ENCODE measurements at regions not wholly inside any gene's neighbourhood (a gene's known extent, or its start where the extent isn't known, plus 50 kb on each side); places are given as distances from the start of the nearest gene placed in this dataset.
"Not testable (repeated sequence)": the region's sequence is repeated elsewhere in the genome, so short reads cannot be mapped to it uniquely, and the experiment has no call there.

- Histone ChIP-seq H3K36me3 (ENCODE audit: insufficient read depth, low read length) (no peaks in the 10 kb centered on the region), H3K9ac (ENCODE audit: low read depth, low read length) (no peak overlapping the region)
These were observed 118.7 kb downstream of the BEND2 start for GRCh38 chrX:18102006-18102405.

GRCh38 chrX:18101087-18101486 is 119.6 kb downstream of the BEND2 start:
- Histone ChIP-seq H3K4me1 (ENCODE audit: insufficient read depth, low read length) (peaks cover 7% of the 10 kb centered on the region), H3K9me3 (ENCODE audit: control insufficient read depth, insufficient read depth, low read length) (no peaks in the 10 kb centered on the region)

More at GRCh38 chrX:18102006-18102405, 118.7 kb downstream of the BEND2 start:
- H3K4me1 ChIP-seq (ENCODE audit: insufficient read depth, low read length) = peaks cover 7% of the 10 kb centered on the region
- H3K9me3 ChIP-seq (ENCODE audit: control insufficient read depth, insufficient read depth, low read length) = no peaks in the 10 kb centered on the region

GRCh38 chrX:18099745-18100144 is 120.9 kb downstream of the BEND2 start:
- H3K9me3 ChIP-seq (ENCODE audit: control insufficient read depth, insufficient read depth, low read length) = no peaks in the 10 kb centered on the region
- no peaks in the 10 kb centered on the region for H3K36me3 ChIP-seq (ENCODE audit: insufficient read depth, low read length)
- peaks cover 7% of the 10 kb centered on the region for H3K4me1 ChIP-seq (ENCODE audit: insufficient read depth, low read length)
- H3K9ac ChIP-seq (ENCODE audit: low read depth, low read length) = no peak overlapping the region

More at GRCh38 chrX:18101087-18101486, 119.6 kb downstream of the BEND2 start:
- Histone ChIP-seq H3K9ac (ENCODE audit: low read depth, low read length) (no peak overlapping the region), H3K36me3 (ENCODE audit: insufficient read depth, low read length) (no peaks in the 10 kb centered on the region)

GRCh38 chrX:18098763-18099162 is 121.9 kb downstream of the BEND2 start:
- Histone ChIP-seq H3K9me3 (ENCODE audit: control insufficient read depth, insufficient read depth, low read length) (no peaks in the 10 kb centered on the region), H3K4me1 (ENCODE audit: insufficient read depth, low read length) (peaks cover 7% of the 10 kb centered on the region), H3K9ac (ENCODE audit: low read depth, low read length) (peak overlapping the region; percentile 40; the same call in 1 of the 2 replicates), H3K36me3 (ENCODE audit: insufficient read depth, low read length) (no peaks in the 10 kb centered on the region)

DNA sequence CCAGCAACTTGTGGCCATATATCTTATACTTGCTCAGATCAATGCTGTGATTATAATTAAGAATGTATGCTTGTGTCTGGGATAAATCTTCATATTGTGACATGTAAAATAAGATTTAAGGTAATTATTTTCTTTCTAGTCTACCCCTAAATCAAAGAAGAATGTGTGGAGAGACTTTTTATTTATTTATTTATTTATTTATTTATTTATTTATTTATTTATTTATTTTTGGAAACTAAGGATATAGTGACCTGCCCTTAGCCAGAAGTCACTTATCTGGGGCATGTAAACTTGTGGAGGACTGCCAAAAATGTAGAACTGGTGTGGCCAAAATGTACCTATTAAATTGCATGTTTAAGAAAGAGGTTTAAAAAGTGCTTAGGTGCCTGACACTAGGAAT is 144.3 kb downstream of the BEND2 start:
- H3K36me3 ChIP-seq (ENCODE audit: insufficient read depth, low read length) = no peaks in the 10 kb centered on the region
- H3K4me1 ChIP-seq (ENCODE audit: insufficient read depth, low read length) = no peaks in the 10 kb centered on the region
- no peaks in the 10 kb centered on the region for H3K9me3 ChIP-seq (ENCODE audit: control insufficient read depth, insufficient read depth, low read length)
- H3K9ac ChIP-seq (ENCODE audit: low read depth, low read length) = no peak overlapping the region

- Histone ChIP-seq H3K36me3 (ENCODE audit: insufficient read depth, low read length) (no peaks in the 10 kb centered on the region), H3K4me1 (ENCODE audit: insufficient read depth, low read length) (no peaks in the 10 kb centered on the region), H3K9ac (ENCODE audit: low read depth, low read length) (no peak overlapping the region), H3K9me3 (ENCODE audit: control insufficient read depth, insufficient read depth, low read length) (no peaks in the 10 kb centered on the region)
These were observed 145.1 kb downstream of the BEND2 start for GRCh38 chrX:18075603-18076002.

GRCh38 chrX:18068045-18068444 is 152.6 kb downstream of the BEND2 start:
- not testable (repeated sequence) for H3K4me1 ChIP-seq (ENCODE audit: insufficient read depth, low read length); H3K36me3 ChIP-seq (ENCODE audit: insufficient read depth, low read length); H3K9me3 ChIP-seq (ENCODE audit: control insufficient read depth, insufficient read depth, low read length); H3K9ac ChIP-seq (ENCODE audit: low read depth, low read length)

GRCh38 chrX:18065956-18066355 is 154.7 kb downstream of the BEND2 start:
- Histone ChIP-seq H3K9ac (ENCODE audit: low read depth, low read length) (no peak overlapping the region), H3K9me3 (ENCODE audit: control insufficient read depth, insufficient read depth, low read length) (no peaks in the 10 kb centered on the region), H3K4me1 (ENCODE audit: insufficient read depth, low read length) (peaks cover 7% of the 10 kb centered on the region), H3K36me3 (ENCODE audit: insufficient read depth, low read length) (no peaks in the 10 kb centered on the region)

DNA sequence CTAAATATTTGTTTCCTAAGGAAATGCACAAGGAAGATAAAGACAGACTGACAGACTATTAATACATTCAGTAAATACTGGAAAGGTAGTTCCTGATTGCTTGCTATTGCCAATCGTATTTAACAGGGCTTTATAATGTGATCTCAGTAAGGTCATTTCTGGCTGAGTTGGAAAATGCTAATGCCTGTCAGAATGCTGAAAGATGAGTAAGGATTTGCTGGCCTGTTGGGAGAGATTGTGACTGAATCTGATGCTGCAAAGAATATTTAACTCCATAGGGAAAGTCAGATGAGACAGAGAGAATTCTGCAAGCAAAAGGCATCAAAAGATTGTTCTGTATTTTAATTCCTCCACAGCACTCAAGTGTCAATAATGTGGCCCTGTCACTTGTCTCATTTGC is 169.0 kb downstream of the BEND2 start:
- no peaks in the 10 kb centered on the region for H3K4me1 ChIP-seq (ENCODE audit: insufficient read depth, low read length)
- H3K36me3 ChIP-seq (ENCODE audit: insufficient read depth, low read length) = no peaks in the 10 kb centered on the region
- H3K9me3 ChIP-seq (ENCODE audit: control insufficient read depth, insufficient read depth, low read length) = peaks cover 6% of the 10 kb centered on the region
- H3K9ac ChIP-seq (ENCODE audit: low read depth, low read length) = no peak overlapping the region

- H3K4me1 ChIP-seq (ENCODE audit: insufficient read depth, low read length) = no peaks in the 10 kb centered on the region
- H3K36me3 ChIP-seq (ENCODE audit: insufficient read depth, low read length) = no peaks in the 10 kb centered on the region
- H3K9ac ChIP-seq (ENCODE audit: low read depth, low read length) = no peak overlapping the region
- H3K9me3 ChIP-seq (ENCODE audit: control insufficient read depth, insufficient read depth, low read length) = peaks cover 6% of the 10 kb centered on the region
These were observed 173.2 kb downstream of the BEND2 start for GRCh38 chrX:18047491-18047890.

DNA sequence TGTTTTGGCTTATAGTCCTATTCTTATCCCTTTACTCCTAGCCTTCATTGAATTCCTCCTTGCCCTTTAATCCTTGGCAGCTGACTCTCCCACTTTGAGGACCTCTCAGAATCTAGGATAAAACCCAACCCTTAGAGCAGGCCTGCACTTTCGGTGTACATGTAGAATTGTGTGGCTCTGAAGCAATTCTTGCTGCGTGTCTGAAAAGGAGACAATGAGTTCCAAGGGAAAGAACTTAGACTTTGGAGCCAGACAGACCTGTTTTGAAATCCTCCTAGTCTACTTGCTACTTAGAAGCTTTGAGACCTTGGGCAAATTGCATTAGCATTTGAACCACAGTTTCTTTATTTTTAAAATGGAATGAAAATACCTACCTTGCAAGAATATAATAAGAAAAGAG is 175.2 kb downstream of the BEND2 start:
- H3K4me1 ChIP-seq (ENCODE audit: insufficient read depth, low read length) = no peaks in the 10 kb centered on the region
- H3K9me3 ChIP-seq (ENCODE audit: control insufficient read depth, insufficient read depth, low read length) = peaks cover 6% of the 10 kb centered on the region
- H3K9ac ChIP-seq (ENCODE audit: low read depth, low read length) = no peak overlapping the region
- no peaks in the 10 kb centered on the region for H3K36me3 ChIP-seq (ENCODE audit: insufficient read depth, low read length)

- Histone ChIP-seq H3K9me3 (ENCODE audit: control insufficient read depth, insufficient read depth, low read length) (no peaks in the 10 kb centered on the region), H3K36me3 (ENCODE audit: insufficient read depth, low read length) (no peaks in the 10 kb centered on the region; the same call in 1 of the 2 replicates), H3K4me1 (ENCODE audit: insufficient read depth, low read length) (no peaks in the 10 kb centered on the region), H3K9ac (ENCODE audit: low read depth, low read length) (no peak overlapping the region)
These were observed 177.9 kb downstream of the BEND2 start for GRCh38 chrX:18042776-18043175.

DNA sequence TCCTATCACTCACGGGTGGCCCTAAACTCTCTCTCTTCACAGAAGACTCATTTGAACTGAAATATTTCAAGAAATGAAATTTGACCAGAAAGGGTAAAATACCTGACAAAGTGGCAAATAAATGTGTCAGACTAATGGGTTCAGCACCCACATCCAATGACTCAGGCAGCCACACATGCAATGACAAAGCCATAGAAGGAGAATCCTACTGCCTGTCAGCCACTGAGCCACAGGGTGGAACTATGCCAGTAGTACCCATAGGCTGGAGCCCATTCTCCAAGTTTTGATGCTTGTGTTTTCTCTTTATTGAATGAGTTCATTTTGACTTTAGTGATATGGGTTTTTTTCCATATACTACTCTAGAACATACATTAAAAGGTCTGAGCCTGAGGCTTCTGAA is 179.0 kb downstream of the BEND2 start:
- Histone ChIP-seq H3K9ac (ENCODE audit: low read depth, low read length) (no peak overlapping the region), H3K36me3 (ENCODE audit: insufficient read depth, low read length) (no peaks in the 10 kb centered on the region; the same call in 1 of the 2 replicates), H3K4me1 (ENCODE audit: insufficient read depth, low read length) (no peaks in the 10 kb centered on the region), H3K9me3 (ENCODE audit: control insufficient read depth, insufficient read depth, low read length) (no peaks in the 10 kb centered on the region)

DNA sequence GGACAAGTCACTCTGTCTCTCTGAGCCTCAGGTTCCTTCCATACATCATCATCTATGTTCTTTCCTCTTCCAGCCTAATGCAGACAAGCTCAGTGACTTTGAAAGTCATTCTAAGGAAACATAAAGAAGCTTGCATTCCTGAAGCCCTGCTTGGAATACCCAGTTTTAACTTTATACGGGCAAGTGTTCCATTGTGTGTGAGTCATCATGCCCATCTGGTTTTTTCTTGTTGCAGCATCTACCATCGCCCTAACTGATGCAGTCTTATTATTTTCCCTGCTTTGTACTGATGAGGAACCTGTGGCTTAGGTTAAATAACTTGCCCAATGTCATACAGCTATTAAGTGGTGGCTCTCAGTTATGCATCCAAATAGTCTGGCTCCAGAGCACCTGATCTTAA is 177.9 kb upstream of the RAI2 start:
- Histone ChIP-seq H3K9ac (ENCODE audit: low read depth, low read length) (no peak overlapping the region), H3K9me3 (ENCODE audit: control insufficient read depth, insufficient read depth, low read length) (no peaks in the 10 kb centered on the region), H3K4me1 (ENCODE audit: insufficient read depth, low read length) (no peaks in the 10 kb centered on the region), H3K36me3 (ENCODE audit: insufficient read depth, low read length) (no peaks in the 10 kb centered on the region; the same call in 1 of the 2 replicates)

DNA sequence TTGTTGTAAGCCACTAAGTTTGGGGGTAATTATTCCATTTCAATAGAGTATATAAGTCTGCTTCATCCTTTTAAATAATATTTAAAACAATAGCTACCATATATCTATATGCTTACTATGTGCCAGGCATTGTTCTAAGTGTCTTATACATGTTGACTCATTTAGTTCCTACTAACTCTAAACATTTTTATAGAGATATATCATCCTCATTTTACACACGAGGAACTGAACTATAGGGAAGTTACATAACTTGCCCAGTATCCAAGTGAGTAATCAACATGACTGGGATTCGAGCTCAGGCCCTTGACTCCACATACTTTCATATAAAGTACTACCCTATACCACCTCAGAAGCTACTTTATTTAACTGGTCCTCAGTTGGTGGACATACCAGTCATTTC is 175.3 kb upstream of the RAI2 start:
- H3K9ac ChIP-seq (ENCODE audit: low read depth, low read length) = no peak overlapping the region
- no peaks in the 10 kb centered on the region for H3K4me1 ChIP-seq (ENCODE audit: insufficient read depth, low read length)
- H3K36me3 ChIP-seq (ENCODE audit: insufficient read depth, low read length) = no peaks in the 10 kb centered on the region; the same call in 1 of the 2 replicates
- no peaks in the 10 kb centered on the region for H3K9me3 ChIP-seq (ENCODE audit: control insufficient read depth, insufficient read depth, low read length)

DNA sequence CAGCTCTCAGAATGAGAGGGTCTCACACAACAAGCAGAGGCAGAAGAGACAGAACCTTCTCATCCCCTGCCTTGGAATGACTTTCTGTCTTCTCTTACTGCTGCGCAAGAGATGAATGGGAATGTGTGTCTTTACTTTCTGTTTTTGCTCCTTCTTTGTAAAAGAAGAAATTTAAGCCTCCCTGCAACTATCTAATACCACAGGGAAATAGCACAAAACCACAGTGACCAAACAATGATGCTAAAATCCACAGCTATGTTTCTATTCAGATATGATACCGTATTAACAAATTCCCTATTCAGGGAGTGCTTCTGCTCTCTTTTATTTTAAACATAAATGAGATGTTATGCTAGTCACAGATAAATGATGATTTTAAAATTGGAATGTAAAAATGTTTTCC is 173.8 kb upstream of the RAI2 start:
- no peaks in the 10 kb centered on the region; the same call in 1 of the 2 replicates for H3K36me3 ChIP-seq (ENCODE audit: insufficient read depth, low read length)
- H3K9me3 ChIP-seq (ENCODE audit: control insufficient read depth, insufficient read depth, low read length) = no peaks in the 10 kb centered on the region
- no peak overlapping the region for H3K9ac ChIP-seq (ENCODE audit: low read depth, low read length)
- H3K4me1 ChIP-seq (ENCODE audit: insufficient read depth, low read length) = no peaks in the 10 kb centered on the region
